ENCODE measurements at regions not wholly inside any gene's neighbourhood (a gene's known extent, or its start where the extent isn't known, plus 50 kb on each side); places are given as distances from the start of the nearest gene placed in this dataset.

GRCh38 chr18:51659781-51660180 is 462.3 kb upstream of the MEX3C start:
- TF ChIP-seq, protein P1, sequence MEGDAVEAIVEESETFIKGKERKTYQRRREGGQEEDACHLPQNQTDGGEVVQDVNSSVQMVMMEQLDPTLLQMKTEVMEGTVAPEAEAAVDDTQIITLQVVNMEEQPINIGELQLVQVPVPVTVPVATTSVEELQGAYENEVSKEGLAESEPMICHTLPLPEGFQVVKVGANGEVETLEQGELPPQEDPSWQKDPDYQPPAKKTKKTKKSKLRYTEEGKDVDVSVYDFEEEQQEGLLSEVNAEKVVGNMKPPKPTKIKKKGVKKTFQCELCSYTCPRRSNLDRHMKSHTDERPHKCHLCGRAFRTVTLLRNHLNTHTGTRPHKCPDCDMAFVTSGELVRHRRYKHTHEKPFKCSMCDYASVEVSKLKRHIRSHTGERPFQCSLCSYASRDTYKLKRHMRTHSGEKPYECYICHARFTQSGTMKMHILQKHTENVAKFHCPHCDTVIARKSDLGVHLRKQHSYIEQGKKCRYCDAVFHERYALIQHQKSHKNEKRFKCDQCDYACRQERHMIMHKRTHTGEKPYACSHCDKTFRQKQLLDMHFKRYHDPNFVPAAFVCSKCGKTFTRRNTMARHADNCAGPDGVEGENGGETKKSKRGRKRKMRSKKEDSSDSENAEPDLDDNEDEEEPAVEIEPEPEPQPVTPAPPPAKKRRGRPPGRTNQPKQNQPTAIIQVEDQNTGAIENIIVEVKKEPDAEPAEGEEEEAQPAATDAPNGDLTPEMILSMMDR (IDR thresholded peaks at IDR 0.05): no peak
- TF ChIP-seq POLR2AphosphoS5 (IDR thresholded peaks at IDR 0.05; ENCODE audit: insufficient read depth in 1 of 2, low read depth in 1 of 2): no peak

Data from vagina (tissue), 2 donors.